ENCODE measurements at regions not wholly inside any gene's neighbourhood (a gene's known extent, or its start where the extent isn't known, plus 50 kb on each side); places are given as distances from the start of the nearest gene placed in this dataset.

GRCh38 chr13:38166116-38166515, 183.5 kb upstream of the UFM1 start:
- Mint-ChIP-seq H3K27me3 (no peaks in the 10 kb centered on the region), H3K27ac (no peak overlapping the region), H3K4me1 (ENCODE audit: low read depth) (no peaks in the 10 kb centered on the region), H3K36me3 (ENCODE audit: insufficient read depth) (no peaks in the 10 kb centered on the region), H3K4me3 (ENCODE audit: low read depth) (no peak overlapping the region), H3K9me3 (ENCODE audit: low read depth) (no peaks in the 10 kb centered on the region)
- TF ChIP-seq CTCF (IDR thresholded peaks at IDR 0.05; ENCODE audit: unreplicated experiment), result no peak
- no peak for DNase-seq (ENCODE audit: low spot score, unreplicated experiment)

GRCh38 chr13:38160131-38160530, 189.5 kb upstream of the UFM1 start:
- TF ChIP-seq CTCF (IDR thresholded peaks at IDR 0.05; ENCODE audit: unreplicated experiment), result no peak
- H3K4me1 Mint-ChIP-seq (ENCODE audit: low read depth), result no peaks in the 10 kb centered on the region
- no peak for DNase-seq (ENCODE audit: low spot score, unreplicated experiment)
- no peaks in the 10 kb centered on the region for H3K9me3 Mint-ChIP-seq (ENCODE audit: low read depth)
- H3K36me3 Mint-ChIP-seq (ENCODE audit: insufficient read depth), result no peaks in the 10 kb centered on the region
- no peak overlapping the region for H3K4me3 Mint-ChIP-seq (ENCODE audit: low read depth)
- H3K27ac Mint-ChIP-seq, result no peak overlapping the region
- H3K27me3 Mint-ChIP-seq, result no peaks in the 10 kb centered on the region

GRCh38 chr13:38159710-38160109, 189.9 kb upstream of the UFM1 start:
- no peak for DNase-seq (ENCODE audit: low spot score, unreplicated experiment)
- Mint-ChIP-seq H3K4me3 (ENCODE audit: low read depth) (no peak overlapping the region), H3K36me3 (ENCODE audit: insufficient read depth) (no peaks in the 10 kb centered on the region), H3K4me1 (ENCODE audit: low read depth) (no peaks in the 10 kb centered on the region), H3K9me3 (ENCODE audit: low read depth) (no peaks in the 10 kb centered on the region), H3K27ac (no peak overlapping the region), H3K27me3 (no peaks in the 10 kb centered on the region)
- TF ChIP-seq CTCF (IDR thresholded peaks at IDR 0.05; ENCODE audit: unreplicated experiment), result no peak

GRCh38 chr13:38147050-38147449, 202.6 kb upstream of the UFM1 start:
- H3K4me1 Mint-ChIP-seq (ENCODE audit: low read depth), result no peaks in the 10 kb centered on the region
- no peak for DNase-seq (ENCODE audit: low spot score, unreplicated experiment)
- H3K27ac Mint-ChIP-seq, result no peak overlapping the region
- no peak for TF ChIP-seq CTCF (IDR thresholded peaks at IDR 0.05; ENCODE audit: unreplicated experiment)
- no peaks in the 10 kb centered on the region for H3K36me3 Mint-ChIP-seq (ENCODE audit: insufficient read depth)
- H3K4me3 Mint-ChIP-seq (ENCODE audit: low read depth), result no peak overlapping the region
- H3K27me3 Mint-ChIP-seq, result no peaks in the 10 kb centered on the region
- H3K9me3 Mint-ChIP-seq (ENCODE audit: low read depth), result peaks cover 10% of the 10 kb centered on the region

- Mint-ChIP-seq H3K36me3 (ENCODE audit: insufficient read depth) (no peaks in the 10 kb centered on the region), H3K27me3 (no peaks in the 10 kb centered on the region), H3K4me3 (ENCODE audit: low read depth) (no peak overlapping the region), H3K27ac (no peak overlapping the region), H3K9me3 (ENCODE audit: low read depth) (no peaks in the 10 kb centered on the region), H3K4me1 (ENCODE audit: low read depth) (no peaks in the 10 kb centered on the region)
- no peak for TF ChIP-seq CTCF (IDR thresholded peaks at IDR 0.05; ENCODE audit: unreplicated experiment)
- no peak for DNase-seq (ENCODE audit: low spot score, unreplicated experiment)
These were observed 207.9 kb upstream of the UFM1 start for GRCh38 chr13:38141792-38142191.

Data from progenitor cell of endocrine pancreas (in vitro differentiated cells).